Muscle layer of duodenum (tissue), 2 donors: ENCODE measurements at regions not wholly inside any gene's neighbourhood (a gene's known extent, or its start where the extent isn't known, plus 50 kb on each side); places are given as distances from the start of the nearest gene placed in this dataset.
"Not testable (repeated sequence)": the region's sequence is repeated elsewhere in the genome, so short reads cannot be mapped to it uniquely, and the experiment has no call there.

Experiments
- H3K27ac ChIP-seq: one replicate; pipeline ENCODE4 v1.7.0; 2013; ENCODE audit warnings: mild to moderate bottlenecking, low read length
- H3K27me3 ChIP-seq: one replicate; pipeline ENCODE4 v1.7.0; 2013; ENCODE audit warnings: low read depth, mild to moderate bottlenecking, control low read depth, low read length
- H3K36me3 ChIP-seq, 2 donors: one replicate each; pipeline ENCODE4 v1.7.0; 2013; ENCODE audit warnings: low read length in 2 of 2, control low read depth in 1 of 2, mild to moderate bottlenecking in 1 of 2; ENCODE audit not compliant: insufficient read depth in 2 of 2, control insufficient read depth in 1 of 2
- H3K4me1 ChIP-seq, 2 donors: one replicate each; pipeline ENCODE4 v1.7.0; 2013; ENCODE audit warnings: low read length in 2 of 2, mild to moderate bottlenecking in 2 of 2, control low read depth in 1 of 2, moderate library complexity in 1 of 2; ENCODE audit not compliant: insufficient read depth in 2 of 2, control insufficient read depth in 1 of 2
- H3K4me3 ChIP-seq, 2 donors: one replicate each; pipeline ENCODE4 v1.7.0; 2013; ENCODE audit warnings: low read length in 2 of 2, low read depth in 1 of 2, mild to moderate bottlenecking in 1 of 2
- H3K9me3 ChIP-seq, 2 donors: one replicate each; pipeline ENCODE4 v1.7.0; 2013; ENCODE audit warnings: low read length in 2 of 2, control low read depth in 1 of 2, mild to moderate bottlenecking in 1 of 2; ENCODE audit not compliant: control insufficient read depth in 1 of 2
- donor health status: healthy.

- Histone ChIP-seq H3K27me3 (no peaks in the 10 kb centered on the region), H3K27ac (no peak overlapping the region), H3K36me3 (no peaks in the 10 kb centered on the region), H3K4me1 (no peaks in the 10 kb centered on the region), H3K4me3 (no peak overlapping the region), H3K9me3 (no peaks in the 10 kb centered on the region)
These were observed 95.6 kb downstream of the RRAGB start for GRCh38 chrX:55813150-55813549.

GRCh38 chrX:55815546-55815945 lies 98.0 kb downstream of the RRAGB start:
- no peaks in the 10 kb centered on the region for H3K27me3 ChIP-seq
- H3K36me3 ChIP-seq, result no peaks in the 10 kb centered on the region
- H3K4me3 ChIP-seq, result no peak overlapping the region
- H3K9me3 ChIP-seq, result no peaks in the 10 kb centered on the region
- no peaks in the 10 kb centered on the region for H3K4me1 ChIP-seq
- H3K27ac ChIP-seq, result no peak overlapping the region

GRCh38 chrX:55816023-55816422 lies 98.5 kb downstream of the RRAGB start:
- H3K27ac ChIP-seq, result no peak overlapping the region
- H3K27me3 ChIP-seq, result no peaks in the 10 kb centered on the region
- no peaks in the 10 kb centered on the region for H3K4me1 ChIP-seq
- H3K4me3 ChIP-seq, result no peak overlapping the region
- no peaks in the 10 kb centered on the region for H3K9me3 ChIP-seq
- no peaks in the 10 kb centered on the region for H3K36me3 ChIP-seq

GRCh38 chrX:55818673-55819375 lies 101.3 kb downstream of the RRAGB start:
- no peak overlapping the region for H3K27ac ChIP-seq
- no peaks in the 10 kb centered on the region for H3K9me3 ChIP-seq
- no peaks in the 10 kb centered on the region for H3K36me3 ChIP-seq
- no peaks in the 10 kb centered on the region for H3K4me1 ChIP-seq
- no peak overlapping the region for H3K4me3 ChIP-seq
- no peaks in the 10 kb centered on the region for H3K27me3 ChIP-seq

GRCh38 chrX:55839485-55839884 lies 121.9 kb downstream of the RRAGB start:
- Histone ChIP-seq H3K9me3 (no peaks in the 10 kb centered on the region), H3K27me3 (no peaks in the 10 kb centered on the region), H3K4me3 (no peak overlapping the region), H3K4me1 (no peaks in the 10 kb centered on the region), H3K36me3 (no peaks in the 10 kb centered on the region), H3K27ac (no peak overlapping the region)

- Histone ChIP-seq H3K36me3 (no peaks in the 10 kb centered on the region), H3K4me1 (no peaks in the 10 kb centered on the region), H3K27me3 (no peaks in the 10 kb centered on the region), H3K27ac (no peak overlapping the region), H3K9me3 (no peaks in the 10 kb centered on the region), H3K4me3 (no peak overlapping the region)
These were observed 124.6 kb downstream of the RRAGB start for GRCh38 chrX:55841962-55842752.

- H3K36me3 ChIP-seq, H3K27ac ChIP-seq, H3K4me1 ChIP-seq, H3K4me3 ChIP-seq, H3K27me3 ChIP-seq, H3K9me3 ChIP-seq: not testable (repeated sequence)
These were observed 149.2 kb downstream of the RRAGB start for GRCh38 chrX:55866779-55867178.

- no peak overlapping the region for H3K4me3 ChIP-seq
- H3K4me1 ChIP-seq, result no peaks in the 10 kb centered on the region
- no peaks in the 10 kb centered on the region for H3K27me3 ChIP-seq
- H3K36me3 ChIP-seq, result no peaks in the 10 kb centered on the region
- no peak overlapping the region for H3K27ac ChIP-seq
- H3K9me3 ChIP-seq, result no peaks in the 10 kb centered on the region
These were observed 149.7 kb downstream of the RRAGB start for GRCh38 chrX:55867181-55867651.

- no peak overlapping the region for H3K27ac ChIP-seq
- H3K36me3 ChIP-seq, result no peaks in the 10 kb centered on the region
- no peaks in the 10 kb centered on the region for H3K9me3 ChIP-seq
- no peaks in the 10 kb centered on the region for H3K27me3 ChIP-seq
- H3K4me1 ChIP-seq, result no peaks in the 10 kb centered on the region
- H3K4me3 ChIP-seq, result no peak overlapping the region
These were observed 150.2 kb downstream of the RRAGB start for GRCh38 chrX:55867708-55868107.

GRCh38 chrX:55874807-55875206 lies 157.3 kb downstream of the RRAGB start:
- Histone ChIP-seq H3K4me3 (no peak overlapping the region), H3K4me1 (no peaks in the 10 kb centered on the region), H3K27ac (no peak overlapping the region), H3K36me3 (no peaks in the 10 kb centered on the region), H3K27me3 (no peaks in the 10 kb centered on the region), H3K9me3 (peaks cover 0 to 12% of the 10 kb centered on the region in 2 donors)

- H3K4me3 ChIP-seq, H3K4me1 ChIP-seq, H3K27ac ChIP-seq, H3K36me3 ChIP-seq, H3K9me3 ChIP-seq, H3K27me3 ChIP-seq: not testable (repeated sequence)
These were observed 166.0 kb downstream of the RRAGB start for GRCh38 chrX:55883541-55883940.
